ENCODE measurements at regions not wholly inside any gene's neighbourhood (a gene's known extent, or its start where the extent isn't known, plus 50 kb on each side); places are given as distances from the start of the nearest gene placed in this dataset.

DNA sequence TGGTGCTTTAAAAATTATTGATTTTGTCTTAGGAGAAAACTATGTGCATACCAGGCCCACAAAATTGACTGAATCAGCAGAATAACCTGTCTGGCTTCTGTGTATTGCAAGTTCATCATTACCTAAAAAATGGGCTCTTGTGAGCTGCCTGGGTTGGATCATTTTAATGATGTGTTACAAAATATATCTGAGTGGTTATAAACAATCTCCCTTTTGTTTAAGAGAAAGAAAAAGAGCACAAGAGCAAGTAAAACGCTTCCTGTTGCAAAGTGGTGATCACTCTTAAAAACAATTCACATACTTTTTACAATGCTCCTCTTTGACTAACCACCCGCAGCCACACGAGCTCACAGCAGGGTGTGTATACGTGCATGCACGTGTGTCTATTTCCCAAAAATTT lies 335.1 kb downstream of the HDGFL1 start:
- Histone ChIP-seq H3K36me3 (ENCODE audit: control insufficient read depth, insufficient read depth, low read length) (no peaks in the 10 kb centered on the region), H2AFZ (replicated peaks; ENCODE audit: low read length, poor library complexity) (no peak overlapping the region), H4K20me1 (ENCODE audit: insufficient read depth, low read length) (no peaks in the 10 kb centered on the region), H3K9ac (ENCODE audit: low read depth, low read length) (no peak overlapping the region), H4K91ac (ENCODE audit: insufficient read depth, low read depth, low read length) (no peak overlapping the region), H2BK20ac (ENCODE audit: low read depth, low read length) (no peak overlapping the region), H3K27me3 (ENCODE audit: control insufficient read depth, insufficient read depth, low read length) (no peaks in the 10 kb centered on the region), H2BK5ac (ENCODE audit: low read depth, low read length, poor library complexity, severe bottlenecking) (peak overlapping the region; percentile 53), H2BK120ac (ENCODE audit: low read depth, low read length) (peak overlapping the region; percentile 39; the same call in 1 of the 2 replicates), H3K4ac (ENCODE audit: low read depth, low read length) (no peak overlapping the region), H4K8ac (ENCODE audit: low read depth in 2 of 2, low read length in 2 of 2) (no peak overlapping the region), H3K18ac (ENCODE audit: low read depth, low read length) (no peak overlapping the region), H3K27ac (ENCODE audit: insufficient read depth, low read length) (no peak overlapping the region), H3K56ac (ENCODE audit: extremely low read depth, insufficient read depth, low read length) (no peak overlapping the region), H3K9me3 (ENCODE audit: control insufficient read depth, insufficient read depth, low read length) (no peaks in the 10 kb centered on the region), H2AK9ac (replicated peaks; ENCODE audit: low read depth, low read length, poor library complexity) (no peak overlapping the region), H3K79me1 (ENCODE audit: low read depth in 1 of 2, low read length in 2 of 2) (no peaks in the 10 kb centered on the region), H3K4me3 (ENCODE audit: insufficient read depth, low read depth, low read length) (no peak overlapping the region), H3K23ac (ENCODE audit: low read depth, low read length) (no peak overlapping the region), H2BK15ac (ENCODE audit: low read depth, low read length) (no peak overlapping the region), H4K5ac (ENCODE audit: low read depth, low read length) (no peak overlapping the region), H3K4me2 (ENCODE audit: low read depth, low read length) (no peak overlapping the region), H3K14ac (replicated peaks; ENCODE audit: low read depth, low read length) (no peak overlapping the region), H3K4me1 (ENCODE audit: control insufficient read depth, insufficient read depth, low read length) (no peaks in the 10 kb centered on the region), H2AK5ac (ENCODE audit: low read depth, low read length) (no peak overlapping the region), H3K9me1 (ENCODE audit: insufficient read depth, low read length) (peaks cover 3% of the 10 kb centered on the region; the same call in 1 of the 2 replicates)
- dilution Hi-C loops (cut with HindIII; ENCODE audit: low sequenced_read_pairs, unreplicated experiment) (no loop called here), in situ Hi-C loops (cut with MboI; ENCODE audit: low sequenced_read_pairs) (no loop called here), intact Hi-C loops (cut with micrococcal nuclease) (no loop called here)
- TF ChIP-seq CEBPB (IDR thresholded peaks at IDR 0.05; ENCODE audit: low read depth, low read length) = no peak
- TF ChIP-seq MAFK (IDR thresholded peaks at IDR 0.05; ENCODE audit: low read depth, low read length) = peak; percentile 77
- ChIA-PET POLR2A (ENCODE audit: unreplicated experiment) (no interaction called here), CTCF (interaction anchor here (1.9 kb wide), 1 partner anchor 12 kb away, joined by 7 read pairs; no protein-coding TSS in a partner anchor)
- ATAC-seq (ENCODE audit: low read depth) (0 out of 2 replicates have a peak, but pooled peaks have one; percentile 42), DNase-seq (peak; percentile 42)
- WGBS, 2 experiments (ENCODE audit: extremely low coverage in 2 of 2, insufficient read length in 1 of 2) = no CpG with 5 or more reads among the region's 5 CpGs
- no TSS peak for BruUV-seq (replicated peaks)
